Stimulated activated naive CD4-positive, alpha-beta T cell (primary cell): ENCODE measurements at regions not wholly inside any gene's neighbourhood (a gene's known extent, or its start where the extent isn't known, plus 50 kb on each side); places are given as distances from the start of the nearest gene placed in this dataset.
A peak's percentile ranks its signal among the peaks of the same experiment; 100 is the strongest.
"Not testable (repeated sequence)": the region's sequence is repeated elsewhere in the genome, so short reads cannot be mapped to it uniquely, and the experiment has no call there.

Experiments used
- DNase-seq, 6 experiments: peaks; one replicate each; lab custom pipeline; 2025; lab: John Stamatoyannopoulos, UW

GRCh38 chr7:131670406-131670805 lies 114.0 kb upstream of the PODXL start:
- DNase-seq, result no peak

- no peak for DNase-seq
Observed at GRCh38 chr7:131667699-131668098, 111.3 kb upstream of the PODXL start.

- no peak for DNase-seq
Observed at GRCh38 chr7:131665021-131665420, 108.6 kb upstream of the PODXL start.

GRCh38 chr7:131664570-131664969 lies 108.1 kb upstream of the PODXL start:
- DNase-seq, result no peak

GRCh38 chr7:131662301-131662873 lies 106.0 kb upstream of the PODXL start:
- DNase-seq, result not testable (repeated sequence)

GRCh38 chr7:131657881-131658280 lies 101.5 kb upstream of the PODXL start:
- no peak for DNase-seq

GRCh38 chr7:131656980-131657723 lies 100.7 kb upstream of the PODXL start:
- no peak for DNase-seq

- DNase-seq, result no peak
Observed at GRCh38 chr7:131655866-131656265, 99.4 kb upstream of the PODXL start.

- no peak for DNase-seq
Observed at GRCh38 chr7:131655447-131655846, 99.0 kb upstream of the PODXL start.

- peak; percentile 45 to 78 (median 66) for DNase-seq
Observed at GRCh38 chr7:131654668-131655326, 98.4 kb upstream of the PODXL start.

GRCh38 chr7:131654249-131654558 lies 97.8 kb upstream of the PODXL start:
- no peak for DNase-seq

- DNase-seq, result no peak
Observed at GRCh38 chr7:131653418-131654248, 97.2 kb upstream of the PODXL start.

GRCh38 chr7:131652934-131653333 lies 96.5 kb upstream of the PODXL start:
- DNase-seq, result no peak

GRCh38 chr7:131652194-131652593 lies 95.8 kb upstream of the PODXL start:
- DNase-seq, result no peak

- DNase-seq, result no peak
Observed at GRCh38 chr7:131649879-131650278, 93.5 kb upstream of the PODXL start.

- no peak for DNase-seq
Observed at GRCh38 chr7:131649003-131649541, 92.6 kb upstream of the PODXL start.

GRCh38 chr7:131648491-131648890 lies 92.1 kb upstream of the PODXL start:
- DNase-seq, result no peak

GRCh38 chr7:131646203-131646602 lies 89.8 kb upstream of the PODXL start:
- DNase-seq, result no peak

GRCh38 chr7:131642429-131642828 lies 86.0 kb upstream of the PODXL start:
- no peak for DNase-seq

- DNase-seq, result no peak
Observed at GRCh38 chr7:131640686-131641085, 84.3 kb upstream of the PODXL start.

GRCh38 chr7:131638641-131639430 lies 82.4 kb upstream of the PODXL start:
- DNase-seq, result no peak

GRCh38 chr7:131637859-131638258 lies 81.4 kb upstream of the PODXL start:
- DNase-seq, result no peak
